Right lobe of liver (tissue), 6 donors: ENCODE measurements at regions not wholly inside any gene's neighbourhood (a gene's known extent, or its start where the extent isn't known, plus 50 kb on each side); places are given as distances from the start of the nearest gene placed in this dataset.
A peak's percentile ranks its signal among the peaks of the same experiment; 100 is the strongest.

ENCODE experiments used
- ATAC-seq, 4 donors: fragments of 200-7000 bp; cut with Tn5 transposase; one replicate each; pipeline ENCODE4 v1.9.1; 2020; ENCODE audit warnings: mild to moderate bottlenecking in 4 of 4, moderate library complexity in 4 of 4
- DNase-seq, 3 donors: peaks; one replicate each; pipeline ENCODE4 v3.0.0-alpha.2; 2020
- H3K27ac ChIP-seq, 3 donors: fragments of 200-600 bp; one replicate each; pipeline ENCODE4 v1.8.0; 2022
- H3K27me3 ChIP-seq, 2 donors: fragments of 200-600 bp; one replicate each; pipeline ENCODE4 v1.8.0; 2022
- H3K36me3 ChIP-seq, 4 donors: fragments of 200-600 bp; sonication (generic) in 1 of 4; one replicate each; pipeline versions ENCODE4 v1.5.1 to v1.8.0; 2017 to 2022; ENCODE audit warnings: control low read depth in 1 of 4
- H3K4me1 ChIP-seq, 4 donors: fragments of 200-600 bp; sonication (generic) in 1 of 4; one replicate each; pipeline versions ENCODE4 v1.5.1 to v1.8.0; 2017 to 2022; ENCODE audit warnings: control low read depth in 1 of 4
- H3K4me3 ChIP-seq, 3 donors: fragments of 200-600 bp; one replicate each; pipeline ENCODE4 v1.8.0; 2022
- H3K9me3 ChIP-seq, 4 donors: fragments of 200-600 bp; sonication (generic) in 1 of 4; one replicate each; pipeline versions ENCODE4 v1.5.1 to v1.8.0; 2017 to 2022; ENCODE audit warnings: control low read depth in 1 of 4
- POLR2A ChIP-seq: fragments of 450-650 bp; IDR thresholded peaks from one replicate; pipeline ENCODE4 v1.6.1; 2017; ENCODE audit warnings: antibody characterized with exemption, mild to moderate bottlenecking
- WGBS: methylation state at CpG from one replicate; pipeline ENCODE4 v1.1.6; 2018; ENCODE audit warnings: low coverage, low lambda C conversion rate; ENCODE audit not compliant: insufficient coverage; ENCODE audit errors: missing lambda C conversion rate; 5-methylcytosine and 5-hydroxymethylcytosine counted together
- intact Hi-C, 2 donors: fragments of 100-400 bp; cut with DNase I; formaldehyde crosslinking; loops; one replicate each; pipeline versions ENCODE4 v1.11.2 to v1.14.1; 2022
- TF ChIP-seq, protein P1 (sequence below), 4 donors: fragments of 200-600 bp in 3 of 4; fragments of 450-650 bp in 1 of 4; IDR thresholded peaks; one replicate each; pipeline versions ENCODE4 v1.5.1 to v1.8.0; 2016 to 2022; ENCODE audit warnings: antibody characterized with exemption in 4 of 4, mild to moderate bottlenecking in 2 of 4
- donor health status: DM: no; HTN: yes; CAD: no.
- donor health status: DM: no; HTN: no; CAD: no.
- donor health status: DM: no; HTN: no; CAD: no.
- donor health status: DM: no; HTN: yes; CAD: no.
- donor health status: DM: no; HTN: yes; CAD: no.

- no peak overlapping the region for H3K27ac ChIP-seq
- no peaks in the 10 kb centered on the region for H3K27me3 ChIP-seq
- TF ChIP-seq POLR2A = no peak
- TF ChIP-seq, protein P1, sequence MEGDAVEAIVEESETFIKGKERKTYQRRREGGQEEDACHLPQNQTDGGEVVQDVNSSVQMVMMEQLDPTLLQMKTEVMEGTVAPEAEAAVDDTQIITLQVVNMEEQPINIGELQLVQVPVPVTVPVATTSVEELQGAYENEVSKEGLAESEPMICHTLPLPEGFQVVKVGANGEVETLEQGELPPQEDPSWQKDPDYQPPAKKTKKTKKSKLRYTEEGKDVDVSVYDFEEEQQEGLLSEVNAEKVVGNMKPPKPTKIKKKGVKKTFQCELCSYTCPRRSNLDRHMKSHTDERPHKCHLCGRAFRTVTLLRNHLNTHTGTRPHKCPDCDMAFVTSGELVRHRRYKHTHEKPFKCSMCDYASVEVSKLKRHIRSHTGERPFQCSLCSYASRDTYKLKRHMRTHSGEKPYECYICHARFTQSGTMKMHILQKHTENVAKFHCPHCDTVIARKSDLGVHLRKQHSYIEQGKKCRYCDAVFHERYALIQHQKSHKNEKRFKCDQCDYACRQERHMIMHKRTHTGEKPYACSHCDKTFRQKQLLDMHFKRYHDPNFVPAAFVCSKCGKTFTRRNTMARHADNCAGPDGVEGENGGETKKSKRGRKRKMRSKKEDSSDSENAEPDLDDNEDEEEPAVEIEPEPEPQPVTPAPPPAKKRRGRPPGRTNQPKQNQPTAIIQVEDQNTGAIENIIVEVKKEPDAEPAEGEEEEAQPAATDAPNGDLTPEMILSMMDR (IDR thresholded peaks at IDR 0.05) = no peak
- WGBS = 33% methylated on average over 1 of the region's 1 CpG
- H3K36me3 ChIP-seq = no peaks in the 10 kb centered on the region
- H3K4me3 ChIP-seq = no peak overlapping the region
- DNase-seq (no peak), ATAC-seq (no peak)
- no peaks in the 10 kb centered on the region for H3K9me3 ChIP-seq
- no peaks in the 10 kb centered on the region for H3K4me1 ChIP-seq
- intact Hi-C loops = no loop called here
Observed at GRCh38 chr9:12170456-12170855, 522.7 kb upstream of the TYRP1 start.

GRCh38 chr9:12178634-12179033 is 514.6 kb upstream of the TYRP1 start:
- DNase-seq (no peak), ATAC-seq (peak in 2 of 4 donors; percentile 43 to 57)
- Histone ChIP-seq H3K27me3 (no peaks in the 10 kb centered on the region), H3K9me3 (no peaks in the 10 kb centered on the region), H3K36me3 (no peaks in the 10 kb centered on the region), H3K4me3 (no peak overlapping the region), H3K4me1 (no peaks in the 10 kb centered on the region), H3K27ac (no peak overlapping the region)
- intact Hi-C loops = no loop called here
- TF ChIP-seq POLR2A = no peak
- WGBS = 56% methylated on average over 1 of the region's 1 CpG

- intact Hi-C loops = no loop called here
- ATAC-seq (no peak), DNase-seq (no peak)
- no peaks in the 10 kb centered on the region for H3K9me3 ChIP-seq
- no peaks in the 10 kb centered on the region for H3K36me3 ChIP-seq
- H3K27ac ChIP-seq = no peak overlapping the region
- WGBS = 50% methylated on average over 1 of the region's 1 CpG
- no peaks in the 10 kb centered on the region for H3K4me1 ChIP-seq
- no peaks in the 10 kb centered on the region for H3K27me3 ChIP-seq
- TF ChIP-seq, protein P1 (IDR thresholded peaks at IDR 0.05) = no peak
- TF ChIP-seq POLR2A = no peak
- no peak overlapping the region for H3K4me3 ChIP-seq
Observed at GRCh38 chr9:12182806-12183205, 510.4 kb upstream of the TYRP1 start.

DNA sequence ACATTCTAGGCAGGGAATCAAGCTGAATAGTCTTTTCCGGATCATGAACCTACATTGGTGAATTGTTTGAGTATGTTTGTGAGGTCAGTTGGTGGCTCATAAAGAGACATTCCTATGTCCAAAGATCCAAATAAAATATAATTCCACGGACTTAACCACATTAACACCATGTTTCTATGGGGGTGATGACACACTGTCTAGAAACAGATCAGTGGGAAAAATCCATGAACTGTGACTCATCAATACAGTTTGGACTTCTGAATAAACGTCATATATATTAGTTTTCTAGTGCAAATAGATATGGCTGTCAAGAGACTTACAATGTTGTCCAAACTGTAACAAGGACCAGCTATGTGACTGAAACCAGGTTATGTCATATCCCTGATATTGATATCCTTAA is 509.9 kb upstream of the TYRP1 start:
- no peak for TF ChIP-seq POLR2A
- TF ChIP-seq, protein P1 (IDR thresholded peaks at IDR 0.05) = no peak
- H3K27ac ChIP-seq = no peak overlapping the region
- no peaks in the 10 kb centered on the region for H3K4me1 ChIP-seq
- intact Hi-C loops = no loop called here
- H3K27me3 ChIP-seq = no peaks in the 10 kb centered on the region
- no peak overlapping the region for H3K4me3 ChIP-seq
- DNase-seq (no peak), ATAC-seq (no peak)
- no peaks in the 10 kb centered on the region for H3K9me3 ChIP-seq
- WGBS = 38% methylated on average over 3 of the region's 3 CpGs
- H3K36me3 ChIP-seq = no peaks in the 10 kb centered on the region

DNA sequence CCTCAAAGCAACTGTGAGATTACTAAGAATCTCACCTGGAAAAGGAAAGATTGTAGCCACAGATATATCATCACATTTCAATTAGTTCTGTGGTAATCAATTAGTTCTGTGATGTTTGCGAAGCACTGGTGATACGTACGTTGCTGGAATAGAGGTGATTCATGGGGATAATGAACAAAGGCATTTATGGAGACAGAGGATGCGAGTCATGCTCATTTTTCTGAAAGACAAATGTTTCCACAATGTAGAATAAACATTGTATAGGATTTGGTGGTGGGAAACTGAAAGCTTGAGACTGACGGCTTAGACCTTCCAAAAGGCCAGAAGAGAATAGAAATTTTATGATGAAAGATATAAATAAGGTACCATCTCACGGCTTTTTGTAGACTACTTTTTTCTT is 507.3 kb upstream of the TYRP1 start:
- Histone ChIP-seq H3K27ac (no peak overlapping the region), H3K9me3 (no peaks in the 10 kb centered on the region), H3K27me3 (no peaks in the 10 kb centered on the region), H3K4me3 (no peak overlapping the region), H3K4me1 (no peaks in the 10 kb centered on the region), H3K36me3 (no peaks in the 10 kb centered on the region)
- intact Hi-C loops = no loop called here
- TF ChIP-seq, protein P1 (IDR thresholded peaks at IDR 0.05) = no peak
- TF ChIP-seq POLR2A = no peak
- no peak for DNase-seq
- 44% methylated on average over 6 of the region's 6 CpGs for WGBS
- no peak for ATAC-seq
